Renal pelvis (tissue), 1 donor: ENCODE measurements at regions not wholly inside any gene's neighbourhood (a gene's known extent, or its start where the extent isn't known, plus 50 kb on each side); places are given as distances from the start of the nearest gene placed in this dataset.

ENCODE experiments used
- DNase-seq: peaks from one replicate; pipeline ENCODE4 v3.0.0-alpha.2; 2013

- no peak for DNase-seq
Observed at GRCh38 chr2:2540406-2540805, 209.3 kb upstream of the MYT1L start.

DNA sequence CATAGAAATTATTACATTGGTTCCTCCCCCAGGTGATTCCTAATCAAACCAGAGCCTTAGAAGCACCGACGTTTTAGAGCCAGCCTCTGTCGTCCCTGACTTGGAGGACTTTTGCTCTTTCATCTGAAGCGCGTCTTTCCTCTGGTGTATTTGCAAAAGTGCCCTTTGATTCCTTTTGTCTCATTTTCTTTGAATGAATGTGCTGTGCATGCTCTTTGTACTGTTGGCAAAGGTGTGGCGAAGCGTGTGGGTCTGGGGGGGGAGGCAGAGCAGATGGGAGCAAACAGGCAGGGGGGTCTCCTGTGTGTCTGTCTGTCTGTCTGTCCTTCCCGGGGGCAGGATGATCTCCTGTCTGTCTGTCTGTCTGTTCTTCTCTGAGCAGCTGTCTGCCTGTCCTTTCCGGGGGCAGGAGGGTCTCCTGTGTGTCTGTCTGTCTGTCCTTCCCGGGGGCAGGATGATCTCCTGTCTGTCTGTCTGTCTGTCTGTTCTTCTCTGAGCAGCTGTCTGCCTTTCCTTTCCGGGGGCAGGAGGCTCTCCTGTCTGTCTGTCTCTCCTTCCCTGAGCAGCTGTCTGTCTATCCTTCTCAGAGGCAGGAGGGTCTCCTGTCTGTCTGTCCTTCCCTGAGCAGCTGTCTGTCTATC lies 205.5 kb upstream of the MYT1L start:
- DNase-seq = no peak

DNA sequence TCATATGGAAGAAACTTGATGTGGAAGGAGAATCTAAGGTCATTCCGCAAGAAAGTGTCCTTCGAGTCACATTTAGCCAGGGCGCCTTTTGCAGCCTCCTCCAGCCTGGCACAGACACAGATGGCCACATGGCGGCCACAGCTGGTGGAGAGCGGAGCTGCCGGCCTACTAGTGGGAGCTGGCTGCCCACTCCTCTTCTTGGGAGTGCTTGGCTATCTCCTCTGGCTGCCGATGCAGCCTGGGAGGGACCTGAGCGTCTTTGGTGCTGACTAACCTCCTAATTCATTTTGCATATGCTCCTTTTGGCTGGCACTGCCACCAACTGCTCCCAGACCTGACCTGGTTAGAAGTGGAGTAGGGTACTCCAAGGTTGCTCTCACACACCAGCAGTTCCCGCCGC lies 199.3 kb upstream of the MYT1L start:
- no peak for DNase-seq

- no peak for DNase-seq
Observed at GRCh38 chr2:2528846-2529245, 197.8 kb upstream of the MYT1L start.

DNA sequence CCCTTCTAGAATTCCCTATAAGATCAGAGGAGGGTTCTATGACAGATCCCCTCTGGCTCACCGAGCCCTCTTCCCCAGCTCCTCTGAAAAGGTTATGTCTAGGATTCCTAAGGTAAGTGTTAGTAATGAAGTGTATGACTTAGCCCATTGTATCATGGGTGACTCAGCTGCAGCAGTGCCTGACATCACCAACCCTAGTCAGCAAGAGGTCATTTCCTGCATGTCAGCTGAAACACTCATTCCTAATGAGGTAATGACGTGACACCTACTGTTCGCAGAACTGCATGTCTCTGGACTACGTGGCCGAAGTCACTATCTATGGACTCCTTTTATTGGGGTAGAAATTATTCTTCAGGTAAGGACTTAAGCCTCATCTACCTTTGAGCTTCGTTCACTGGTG lies 196.1 kb upstream of the MYT1L start:
- no peak for DNase-seq

GRCh38 chr2:2524348-2524941 lies 193.4 kb upstream of the MYT1L start:
- no peak for DNase-seq

GRCh38 chr2:2523461-2524347 lies 192.6 kb upstream of the MYT1L start:
- no peak for DNase-seq

GRCh38 chr2:2520401-2520811 lies 189.3 kb upstream of the MYT1L start:
- no peak for DNase-seq

DNA sequence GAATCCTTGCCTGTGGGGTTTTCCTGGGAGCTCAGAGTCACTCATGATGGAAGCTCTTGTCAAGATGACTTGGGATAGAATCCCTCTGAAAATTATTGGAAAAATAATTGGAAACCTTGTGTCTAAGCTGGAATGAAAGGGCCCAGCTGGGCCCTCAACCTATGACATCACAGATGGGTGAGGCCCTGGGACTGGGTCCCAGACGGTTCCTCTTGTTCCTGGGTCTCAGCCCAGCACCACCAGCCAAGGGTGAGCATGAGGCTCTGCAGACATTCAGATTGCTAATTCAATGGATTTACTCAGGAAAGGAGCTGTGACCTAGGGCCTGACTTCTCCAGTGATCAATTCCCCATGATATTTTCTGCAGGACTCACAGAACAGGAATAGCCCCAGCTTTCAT lies 188.3 kb upstream of the MYT1L start:
- no peak for DNase-seq

DNA sequence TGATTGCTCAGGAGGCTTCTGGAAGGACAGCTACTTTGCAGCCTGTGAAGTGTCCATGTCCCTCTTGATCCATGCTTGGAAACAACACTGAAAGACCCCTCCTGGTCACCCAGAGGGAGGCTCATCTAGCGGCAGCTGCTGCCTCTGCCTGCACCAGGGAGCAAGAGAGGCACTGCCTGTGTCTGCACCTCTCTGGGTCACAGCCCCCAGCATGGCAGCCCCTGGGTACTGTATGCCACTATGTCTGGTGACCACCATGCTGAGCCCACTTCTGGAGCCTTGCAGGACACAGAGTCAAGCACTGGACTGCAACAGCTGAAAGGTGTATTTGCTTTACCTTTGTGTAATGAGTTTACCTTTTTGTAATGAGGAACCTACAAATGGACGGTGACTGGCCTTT lies 186.3 kb upstream of the MYT1L start:
- DNase-seq = no peak

DNA sequence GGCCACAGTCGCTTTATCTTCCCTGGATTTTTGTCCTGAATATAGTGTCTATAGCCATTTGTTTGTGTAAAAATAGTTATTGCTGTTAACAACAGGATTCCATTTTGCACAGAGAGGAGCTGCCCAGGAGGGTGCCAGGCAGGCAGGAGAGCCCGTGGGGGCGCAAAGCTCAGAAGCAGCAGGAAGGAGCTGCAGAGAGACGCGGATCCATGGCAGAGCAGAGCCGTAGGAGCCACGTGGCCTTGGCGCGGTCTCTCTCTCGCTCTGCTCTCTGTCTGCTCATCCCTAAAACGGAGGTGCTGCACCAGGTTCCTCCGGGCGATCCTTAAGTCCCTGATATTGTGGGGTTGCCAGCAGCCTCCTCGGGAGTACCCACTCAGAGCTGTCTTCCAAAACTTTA lies 185.3 kb upstream of the MYT1L start:
- no peak for DNase-seq

GRCh38 chr2:2512931-2513330 lies 181.9 kb upstream of the MYT1L start:
- DNase-seq = no peak

GRCh38 chr2:2507417-2507997 lies 176.4 kb upstream of the MYT1L start:
- no peak for DNase-seq

- DNase-seq = no peak
Observed at GRCh38 chr2:2506536-2506935, 175.5 kb upstream of the MYT1L start.

DNA sequence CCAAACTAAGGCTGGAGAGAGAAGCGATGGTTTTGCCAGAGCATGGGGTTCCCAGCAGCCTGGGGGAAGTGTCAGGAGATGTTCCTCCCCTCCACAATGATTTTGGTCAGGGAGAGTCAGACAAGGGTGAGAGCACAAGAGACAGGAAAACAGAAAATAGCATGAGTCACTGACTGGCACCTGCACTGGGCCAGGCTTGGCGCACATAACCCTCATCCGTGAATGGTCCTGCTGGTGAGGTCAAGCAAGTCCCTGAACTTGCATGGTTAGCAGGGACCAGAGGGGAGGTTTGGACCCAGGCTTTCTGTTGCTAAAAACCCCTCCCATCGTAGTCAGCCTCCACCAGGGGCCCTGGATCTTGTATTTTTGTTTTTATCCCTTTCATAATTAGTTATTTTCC lies 174.5 kb upstream of the MYT1L start:
- DNase-seq = no peak

GRCh38 chr2:2503864-2504418 lies 172.9 kb upstream of the MYT1L start:
- DNase-seq = no peak

DNA sequence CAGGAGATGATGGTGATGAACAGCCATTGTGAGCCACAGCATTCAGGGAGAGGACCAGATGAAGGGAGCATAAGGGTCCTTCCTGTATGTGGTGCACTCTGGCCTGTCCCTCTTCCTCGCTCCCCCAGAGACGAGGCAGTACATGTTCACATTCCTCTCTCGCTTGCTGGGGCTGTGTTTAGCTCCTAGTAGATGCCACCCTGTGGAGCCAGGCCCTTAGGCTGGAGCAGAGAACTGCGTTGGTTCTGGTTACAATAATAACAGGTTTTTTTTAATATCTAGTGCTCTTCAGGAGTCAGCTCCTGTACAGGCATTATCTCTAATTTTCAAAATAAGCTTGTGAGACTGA lies 171.1 kb upstream of the MYT1L start:
- DNase-seq = no peak

DNA sequence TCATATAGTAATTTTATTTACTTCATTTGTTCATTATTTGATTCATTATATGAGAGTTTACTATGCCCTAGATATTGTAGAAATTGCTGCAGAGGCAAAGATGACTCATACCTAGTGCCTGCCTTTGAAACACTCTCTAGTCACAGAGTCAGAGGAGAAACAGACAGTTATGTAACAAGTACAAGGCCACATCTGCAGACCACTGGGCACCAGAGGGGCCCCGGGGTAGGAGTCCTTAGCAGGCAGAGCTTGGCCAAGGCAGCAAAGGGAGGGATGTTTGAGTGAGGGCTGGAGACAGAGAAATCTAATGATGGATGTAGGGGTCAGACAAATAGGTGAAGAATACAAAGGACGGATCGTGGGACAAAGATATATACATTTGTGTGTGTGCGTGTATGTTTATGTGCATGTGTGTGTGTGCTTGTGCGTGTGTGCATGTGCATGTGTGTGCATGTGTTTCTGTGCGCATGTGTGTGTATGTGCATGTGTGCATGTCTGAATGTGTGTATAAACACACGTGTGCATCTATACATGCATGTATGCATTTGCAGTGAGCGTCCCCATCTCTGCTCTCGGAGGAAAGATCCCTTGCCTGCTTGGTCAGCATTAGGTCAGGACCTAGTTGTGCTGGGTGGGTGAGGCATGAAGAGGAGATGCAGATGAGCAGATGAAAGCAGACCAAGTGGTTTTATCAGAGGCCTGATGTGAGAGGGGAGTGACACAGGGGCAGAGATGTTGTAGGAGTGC lies 170.6 kb upstream of the MYT1L start:
- DNase-seq = no peak

- DNase-seq = no peak
Observed at GRCh38 chr2:2495606-2496005, 164.5 kb upstream of the MYT1L start.

DNA sequence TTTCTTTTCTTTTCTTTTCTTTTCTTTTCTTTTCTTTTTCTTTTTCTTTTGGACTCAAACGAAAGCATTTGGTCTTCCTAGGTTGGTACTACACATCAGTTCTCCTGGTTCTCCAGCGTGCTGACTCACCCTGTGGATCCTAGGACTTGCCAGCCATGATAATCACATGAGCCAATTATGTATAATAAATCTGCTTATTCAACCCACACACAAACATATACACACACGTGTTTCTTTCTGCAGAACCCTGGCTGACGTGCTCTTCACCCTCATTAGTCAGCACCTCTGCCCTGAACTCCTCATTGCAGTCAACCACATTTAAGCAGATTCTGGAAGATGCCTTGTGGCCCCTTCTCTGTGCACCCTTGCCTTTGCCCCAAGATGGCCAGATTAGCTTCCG lies 162.4 kb upstream of the MYT1L start:
- DNase-seq = no peak

DNA sequence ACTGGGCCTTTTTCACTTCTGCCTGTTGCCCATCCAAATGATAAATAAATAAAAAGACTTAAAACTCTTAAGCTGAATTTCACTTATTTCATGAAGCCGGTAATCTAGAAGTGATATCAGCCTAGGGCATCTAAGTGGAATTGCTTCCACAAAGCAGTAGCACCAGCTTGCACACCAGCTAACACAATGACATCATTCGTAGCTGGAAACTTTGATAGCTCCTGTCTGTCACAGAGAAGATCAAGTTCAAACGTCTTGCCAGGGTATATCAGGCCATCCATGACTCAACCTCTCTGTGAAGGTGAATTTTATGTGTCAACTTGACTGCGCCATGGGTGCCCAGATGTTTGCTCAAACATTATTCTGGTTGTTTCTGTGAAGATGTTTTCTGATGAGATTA lies 161.7 kb upstream of the MYT1L start:
- no peak for DNase-seq

GRCh38 chr2:2491964-2492363 lies 160.9 kb upstream of the MYT1L start:
- DNase-seq = no peak
